ENCODE measurements at regions not wholly inside any gene's neighbourhood (a gene's known extent, or its start where the extent isn't known, plus 50 kb on each side); places are given as distances from the start of the nearest gene placed in this dataset.

GRCh38 chr12:126874427-126875026 is 1392.4 kb upstream of the TMEM132C start:
- H3K9me3 ChIP-seq, result no peaks in the 10 kb centered on the region
- no peaks in the 10 kb centered on the region for H3K36me3 ChIP-seq
- H3K4me3 ChIP-seq, result no peak overlapping the region
- peak; percentile 32 to 78 (median 70) for DNase-seq
- no peaks in the 10 kb centered on the region for H3K27me3 ChIP-seq
- H3K4me1 ChIP-seq, result no peaks in the 10 kb centered on the region
- no peak overlapping the region for H3K27ac ChIP-seq
- TF ChIP-seq CTCF (IDR thresholded peaks at IDR 0.05), result peak; percentile 52 to 86 (median 67)
- no peak for TF ChIP-seq POLR2A (IDR thresholded peaks at IDR 0.05)

- H3K27me3 ChIP-seq, result no peaks in the 10 kb centered on the region
- no peaks in the 10 kb centered on the region for H3K36me3 ChIP-seq
- H3K27ac ChIP-seq, result no peak overlapping the region
- no peaks in the 10 kb centered on the region for H3K9me3 ChIP-seq
- DNase-seq, result no peak
- no peak for TF ChIP-seq CTCF (IDR thresholded peaks at IDR 0.05)
- TF ChIP-seq POLR2A (IDR thresholded peaks at IDR 0.05), result no peak
- no peaks in the 10 kb centered on the region for H3K4me1 ChIP-seq
- no peak overlapping the region for H3K4me3 ChIP-seq
Observed at GRCh38 chr12:126879842-126880241, 1387.1 kb upstream of the TMEM132C start.

- Histone ChIP-seq H3K36me3 (no peaks in the 10 kb centered on the region), H3K4me1 (no peaks in the 10 kb centered on the region), H3K4me3 (no peak overlapping the region), H3K27me3 (no peaks in the 10 kb centered on the region), H3K9me3 (no peaks in the 10 kb centered on the region), H3K27ac (no peak overlapping the region)
- TF ChIP-seq CTCF (IDR thresholded peaks at IDR 0.05) (no peak), POLR2A (IDR thresholded peaks at IDR 0.05) (no peak)
- no peak for DNase-seq
Observed at GRCh38 chr12:126883697-126884096, 1383.3 kb upstream of the TMEM132C start.

- no peak overlapping the region for H3K27ac ChIP-seq
- no peaks in the 10 kb centered on the region for H3K4me1 ChIP-seq
- H3K4me3 ChIP-seq, result no peak overlapping the region
- H3K9me3 ChIP-seq, result no peaks in the 10 kb centered on the region
- TF ChIP-seq POLR2A (IDR thresholded peaks at IDR 0.05) (no peak), CTCF (IDR thresholded peaks at IDR 0.05) (no peak)
- H3K27me3 ChIP-seq, result no peaks in the 10 kb centered on the region
- H3K36me3 ChIP-seq, result no peaks in the 10 kb centered on the region
- DNase-seq, result no peak
Observed at GRCh38 chr12:126889501-126889900, 1377.5 kb upstream of the TMEM132C start.

- Histone ChIP-seq H3K27ac (no peak overlapping the region), H3K36me3 (no peaks in the 10 kb centered on the region), H3K4me3 (no peak overlapping the region), H3K9me3 (no peaks in the 10 kb centered on the region), H3K27me3 (no peaks in the 10 kb centered on the region), H3K4me1 (no peaks in the 10 kb centered on the region)
- TF ChIP-seq POLR2A (IDR thresholded peaks at IDR 0.05) (no peak), CTCF (IDR thresholded peaks at IDR 0.05) (no peak)
- DNase-seq, result no peak
Observed at GRCh38 chr12:126890097-126890496, 1376.9 kb upstream of the TMEM132C start.

GRCh38 chr12:126891789-126892188 is 1375.2 kb upstream of the TMEM132C start:
- Histone ChIP-seq H3K27me3 (no peaks in the 10 kb centered on the region), H3K27ac (no peak overlapping the region), H3K9me3 (no peaks in the 10 kb centered on the region), H3K4me3 (no peak overlapping the region), H3K36me3 (no peaks in the 10 kb centered on the region), H3K4me1 (no peaks in the 10 kb centered on the region)
- no peak for TF ChIP-seq POLR2A (IDR thresholded peaks at IDR 0.05)
- TF ChIP-seq CTCF (IDR thresholded peaks at IDR 0.05), result no peak
- DNase-seq, result no peak
